Loucy (cell line): ENCODE measurements at regions not wholly inside any gene's neighbourhood (a gene's known extent, or its start where the extent isn't known, plus 50 kb on each side); places are given as distances from the start of the nearest gene placed in this dataset.
A peak's percentile ranks its signal among the peaks of the same experiment; 100 is the strongest.
"Not testable (repeated sequence)": the region's sequence is repeated elsewhere in the genome, so short reads cannot be mapped to it uniquely, and the experiment has no call there.

Source experiments
- H2AFZ ChIP-seq: fragments of 200-600 bp; sonication (generic); 2 replicates; pipeline ENCODE4 v1.6.0; 2016; ENCODE audit warnings: antibody characterized with exemption, mild to moderate bottlenecking, low read length, moderate library complexity
- H3F3A ChIP-seq: fragments of 200-600 bp; 2 replicates; pipeline ENCODE4 v1.6.0; 2016; ENCODE audit warnings: antibody characterized with exemption, low read depth, mild to moderate bottlenecking
- H3K27me3 ChIP-seq: fragments of 200-600 bp; sonication (generic); 2 replicates; pipeline ENCODE4 v1.6.1; 2014; ENCODE audit warnings: low read length, mild to moderate bottlenecking; ENCODE audit not compliant: insufficient read depth, poor library complexity, severe bottlenecking
- H3K36me3 ChIP-seq: fragments of 200-600 bp; sonication (generic); 2 replicates; pipeline ENCODE4 v1.6.1; 2016; ENCODE audit warnings: low read length; ENCODE audit not compliant: insufficient read depth
- H3K4me1 ChIP-seq: fragments of 200-600 bp; sonication (generic); 2 replicates; pipeline ENCODE4 v1.5.1; 2014; ENCODE audit warnings: low read length, mild to moderate bottlenecking; ENCODE audit not compliant: insufficient read depth, poor library complexity, severe bottlenecking
- H3K4me2 ChIP-seq: fragments of 200-600 bp; sonication (generic); 2 replicates; pipeline ENCODE4 v1.6.0; 2014; ENCODE audit warnings: antibody characterized with exemption, low read length, low read depth, mild to moderate bottlenecking; ENCODE audit not compliant: poor library complexity, severe bottlenecking
- H3K4me3 ChIP-seq: fragments of 200-600 bp; sonication (generic); 2 replicates; pipeline ENCODE4 v1.5.1; 2014; ENCODE audit warnings: low read length, mild to moderate bottlenecking, mixed read lengths; ENCODE audit not compliant: poor library complexity, severe bottlenecking
- H3K79me2 ChIP-seq: fragments of 200-600 bp; sonication (generic); 2 replicates; pipeline ENCODE4 v1.6.1; 2014; ENCODE audit warnings: low read length; ENCODE audit not compliant: insufficient read depth
- H3K9ac ChIP-seq: fragments of 200-600 bp; sonication (generic); 2 replicates; pipeline ENCODE4 v1.6.0; 2014; ENCODE audit warnings: mild to moderate bottlenecking, low read depth, low read length, moderate library complexity; ENCODE audit not compliant: poor library complexity, severe bottlenecking
- H3K9me2 ChIP-seq: fragments of 200-600 bp; sonication (generic); replicated peaks from 2 replicates; pipeline ENCODE4 v1.6.1; 2016; ENCODE audit warnings: low read depth, low read length, mixed read lengths
- H3K9me3 ChIP-seq: fragments of 200-600 bp; sonication (generic); 2 replicates; pipeline ENCODE4 v1.6.1; 2014; ENCODE audit warnings: mild to moderate bottlenecking, antibody characterized with exemption, low read length, low read depth; ENCODE audit not compliant: insufficient read depth
- H4K20me1 ChIP-seq: fragments of 200-600 bp; sonication (generic); 2 replicates; pipeline ENCODE4 v1.6.0; 2014; ENCODE audit warnings: antibody characterized with exemption, low read length, mild to moderate bottlenecking; ENCODE audit not compliant: insufficient read depth, poor library complexity, severe bottlenecking
- CTCF ChIP-seq: fragments of 200-600 bp; sonication (generic); conservative IDR thresholded peaks from 2 replicates; pipeline ENCODE4 v1.5.1; 2014; ENCODE audit warnings: mild to moderate bottlenecking, antibody characterized with exemption, low read length

- not testable (repeated sequence) for H3K4me3 ChIP-seq, H3K4me1 ChIP-seq, H3K4me2 ChIP-seq
Observed at GRCh38 chr16:32066016-32066651, 187.0 kb upstream of the TP53TG3D start.

DNA sequence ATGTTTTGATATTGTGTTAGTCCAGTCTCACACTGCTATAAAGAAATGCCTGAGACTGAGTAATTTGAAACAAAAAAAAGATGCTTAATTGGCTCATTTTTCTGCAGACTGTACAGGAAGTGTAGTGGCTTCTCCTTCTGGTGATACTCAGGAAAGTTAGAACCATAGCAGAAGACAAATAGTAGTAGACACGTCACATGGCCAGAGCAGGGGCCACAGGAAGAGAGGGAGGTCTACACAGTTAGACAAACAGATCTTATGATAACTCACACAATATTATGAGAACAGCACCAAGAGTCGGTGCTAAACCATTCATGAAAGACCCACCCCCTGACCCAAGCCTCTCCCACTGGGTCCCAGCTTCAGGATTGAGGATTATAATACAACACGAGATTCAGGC is 181.5 kb upstream of the TP53TG3D start:
- Histone ChIP-seq H3K4me2 (peak overlapping the region; percentile 37), H3K4me3 (peak overlapping the region; percentile 35)
- H3K36me3 ChIP-seq, H3K79me2 ChIP-seq, H3K9me2 ChIP-seq, H2AFZ ChIP-seq, H3K9me3 ChIP-seq, H4K20me1 ChIP-seq, H3K27me3 ChIP-seq, H3K4me1 ChIP-seq, H3K9ac ChIP-seq, H3F3A ChIP-seq: not testable (repeated sequence)

More at GRCh38 chr16:32066016-32066651, 187.0 kb upstream of the TP53TG3D start:
- H2AFZ ChIP-seq, H3K9me2 ChIP-seq, H3K27me3 ChIP-seq, H3F3A ChIP-seq, H3K36me3 ChIP-seq, H3K79me2 ChIP-seq, H3K9me3 ChIP-seq, H3K9ac ChIP-seq, H4K20me1 ChIP-seq: not testable (repeated sequence)
- peak; percentile 53 for TF ChIP-seq CTCF

- not testable (repeated sequence) for H3K4me3 ChIP-seq, H3F3A ChIP-seq, H3K79me2 ChIP-seq, H2AFZ ChIP-seq, H3K9me3 ChIP-seq, H3K4me1 ChIP-seq, H3K4me2 ChIP-seq, H3K36me3 ChIP-seq, H3K9me2 ChIP-seq, H3K9ac ChIP-seq, H4K20me1 ChIP-seq, H3K27me3 ChIP-seq
Observed at GRCh38 chr16:32083891-32084290, 169.2 kb upstream of the TP53TG3D start.

DNA sequence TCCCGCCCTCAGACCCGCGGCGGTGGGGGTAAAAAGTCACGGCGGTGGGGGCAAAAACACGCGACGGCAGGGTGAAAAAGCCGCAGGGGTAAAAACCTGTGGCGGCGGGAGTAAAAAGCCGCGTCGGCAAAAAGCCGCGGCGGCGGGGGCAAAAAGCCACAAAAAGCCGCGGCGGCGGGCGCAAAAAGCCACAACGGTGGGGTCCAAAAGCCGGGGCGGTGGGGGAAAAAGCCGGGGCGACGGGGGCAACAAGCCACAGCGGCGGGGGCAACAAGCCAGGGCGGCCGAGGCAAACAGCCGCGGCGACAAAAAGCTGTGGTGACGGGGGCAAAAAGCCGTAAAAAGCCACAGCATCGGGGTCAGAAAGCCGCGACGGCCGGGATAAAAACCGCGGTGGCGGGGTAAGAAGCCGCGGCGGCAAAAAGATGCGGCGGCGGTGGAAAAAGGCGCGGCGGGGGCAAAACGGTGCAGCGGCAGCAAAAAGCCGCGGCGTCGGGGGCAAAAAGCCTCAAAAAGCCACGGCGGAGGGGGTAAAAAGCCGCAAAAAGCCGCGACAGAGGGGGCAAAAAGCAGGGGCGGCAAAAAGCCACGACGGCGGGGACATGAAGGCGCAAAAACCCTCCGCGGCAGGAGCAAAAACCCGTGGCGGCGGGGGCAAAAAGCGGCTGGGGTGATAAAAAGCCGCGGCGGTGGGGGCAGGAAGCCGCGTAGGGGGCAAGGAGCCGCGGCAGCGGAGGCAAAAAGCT is 168.3 kb upstream of the TP53TG3D start:
- H3K4me3 ChIP-seq, result peak overlapping the region; percentile 60
- H3K9me2 ChIP-seq, H2AFZ ChIP-seq, H3F3A ChIP-seq, H3K79me2 ChIP-seq, H4K20me1 ChIP-seq, H3K36me3 ChIP-seq, H3K4me2 ChIP-seq, H3K27me3 ChIP-seq, H3K4me1 ChIP-seq, H3K9me3 ChIP-seq: not testable (repeated sequence)
- peak overlapping the region; percentile 43 for H3K9ac ChIP-seq

DNA sequence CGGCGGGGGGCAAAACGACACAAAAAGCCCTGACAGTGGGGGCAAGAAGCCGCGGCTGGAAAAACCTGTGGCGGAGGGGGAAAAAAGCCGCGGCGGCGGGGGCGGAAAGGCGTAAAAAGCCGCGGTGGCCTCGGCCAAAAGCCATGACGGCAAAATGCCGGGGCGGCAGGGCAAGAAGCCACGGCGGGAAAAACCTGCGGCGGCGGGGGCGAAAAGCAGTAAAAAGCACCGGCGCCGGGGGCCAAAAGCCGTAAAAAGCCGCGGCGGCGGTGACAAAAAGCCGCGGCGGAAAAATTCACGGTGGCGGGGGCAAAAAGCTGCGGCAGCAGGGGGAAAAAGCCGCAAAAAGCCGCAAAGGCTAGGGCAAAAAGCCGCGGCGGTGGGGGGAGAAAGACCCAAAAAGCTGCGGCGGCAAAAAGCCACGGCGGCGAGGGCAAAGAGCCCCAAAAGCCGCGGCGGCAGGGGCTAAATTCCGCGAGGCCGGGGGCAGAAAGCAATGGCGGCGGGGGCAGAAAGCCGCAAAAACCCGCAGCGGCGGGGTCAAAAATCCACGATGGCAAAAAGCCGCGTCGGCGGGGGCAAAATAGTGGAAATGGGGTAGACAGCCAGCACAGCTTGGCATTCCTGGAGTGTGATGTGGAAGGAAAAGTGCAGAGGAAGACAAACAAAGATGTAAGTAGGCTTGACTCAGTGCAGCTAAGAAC is 167.5 kb upstream of the TP53TG3D start:
- H2AFZ ChIP-seq, result not testable (repeated sequence)
- peak overlapping the region; percentile 60 for H3K4me3 ChIP-seq

DNA sequence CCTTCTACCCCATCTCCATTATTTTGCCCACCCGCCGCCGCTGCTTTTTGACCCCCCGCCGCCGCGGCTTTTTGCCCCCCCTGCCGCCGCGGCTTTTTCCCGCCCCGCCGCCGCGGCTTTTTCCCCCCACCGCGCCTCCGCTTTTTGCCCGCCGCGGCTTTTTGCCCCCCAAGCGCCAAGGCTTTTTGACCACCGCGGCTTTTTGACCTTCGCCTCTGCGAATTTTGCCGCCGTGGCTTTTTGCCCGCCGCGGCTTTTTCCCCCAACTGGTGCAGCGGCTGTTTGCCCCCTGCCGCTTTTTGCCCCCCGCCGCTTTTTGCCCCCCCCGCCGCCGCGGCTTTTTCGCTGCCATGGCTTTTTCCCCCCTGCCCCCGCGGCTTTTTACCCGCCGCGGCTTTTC is 137.5 kb upstream of the TP53TG3D start:
- peak overlapping the region; percentile 78 for H3K4me3 ChIP-seq
- H4K20me1 ChIP-seq, result not testable (repeated sequence)
- peak overlapping the region; percentile 58 for H3K4me2 ChIP-seq

More for the DNA sequence above, 167.5 kb upstream of the TP53TG3D start:
- peak overlapping the region; percentile 43 for H3K9ac ChIP-seq
- H4K20me1 ChIP-seq, H3K79me2 ChIP-seq, H3K4me1 ChIP-seq, H3K4me2 ChIP-seq, H3K9me2 ChIP-seq, H3K27me3 ChIP-seq, H3F3A ChIP-seq, H3K36me3 ChIP-seq, H3K9me3 ChIP-seq: not testable (repeated sequence)

More for the DNA sequence above, 137.5 kb upstream of the TP53TG3D start:
- H3K9me2 ChIP-seq, H3F3A ChIP-seq, H3K79me2 ChIP-seq, H3K9me3 ChIP-seq, H3K36me3 ChIP-seq, H3K4me1 ChIP-seq, H3K27me3 ChIP-seq: not testable (repeated sequence)
- Histone ChIP-seq H2AFZ (peak overlapping the region; percentile 87; the same call in 1 of the 2 replicates), H3K9ac (peak overlapping the region; percentile 56)
